HepG2 (cell line): ENCODE measurements at regions not wholly inside any gene's neighbourhood (a gene's known extent, or its start where the extent isn't known, plus 50 kb on each side); places are given as distances from the start of the nearest gene placed in this dataset.

ENCODE experiments used
- ATAC-seq: fragments of 200-7000 bp; cut with Tn5 transposase; 3 replicates; pipeline ENCODE4 v1.9.1; 2020; ENCODE audit warnings: mild to moderate bottlenecking, moderate library complexity
- BruUV-seq: library from RNA; stranded (reverse); fragments of 400-500 nt; replicated peaks from 2 replicates; lab custom pipeline; 2021; lab: Mats Ljungman, UMichigan
- CTCF ChIA-PET: fragments of 300-600 bp; formaldehyde crosslinking; extraction: SDS; loops from one replicate; lab custom pipeline; 2021; ENCODE audit warnings: low total read pairs, inconsistent platforms, low intra/inter-chr PET ratio; lab: Yijun Ruan, JAX
- POLR2A ChIA-PET: fragments of 350-600 bp; sonication (Branson Sonifier 250); formaldehyde crosslinking; loops from one replicate; lab custom pipeline; 2020; ENCODE audit warnings: antibody characterized with exemption, inconsistent platforms; lab: Yijun Ruan, JAX
- DNase-seq: peaks from one replicate; pipeline ENCODE4 v3.0.0-alpha.2; 2015; ENCODE audit warnings: low spot score
- FAIRE-seq: peaks from 3 replicates; lab custom pipeline; 2011; peaks lifted over from hg19 to GRCh38; lab: Jason Lieb, UNC
- H2AFZ ChIP-seq: one replicate; pipeline ENCODE4 v1.6.1; 2011; ENCODE audit warnings: low read length, inconsistent platforms
- H3K27ac ChIP-seq: fragments of 300-600 bp; 3 replicates; pipeline ENCODE4 v1.8.0; 2011; ENCODE audit warnings: mixed run types, mild to moderate bottlenecking, mixed read lengths, low read length, inconsistent platforms; ENCODE audit not compliant: insufficient read depth; ENCODE audit errors: extremely low read length
- H3K27me3 ChIP-seq, 2 experiments: fragments of 200-600 bp in 1 of 2; 2 replicates in 1 of 2; 3 replicates in 1 of 2; pipeline versions ENCODE4 v1.6.0 to v1.8.0; 2011; ENCODE audit warnings: low read length in 2 of 2, mild to moderate bottlenecking in 2 of 2, moderate library complexity in 2 of 2, inconsistent platforms in 1 of 2; ENCODE audit not compliant: insufficient read depth in 2 of 2, control insufficient read depth in 1 of 2
- H3K36me3 ChIP-seq, 2 experiments: fragments of 200-600 bp in 1 of 2; replicated peaks in 1 of 2; 2 replicates in 1 of 2; 3 replicates in 1 of 2; pipeline versions ENCODE4 v1.5.1 to v1.8.0; 2011; ENCODE audit warnings: low read length in 2 of 2, inconsistent platforms in 1 of 2; ENCODE audit not compliant: insufficient read depth in 2 of 2, control insufficient read depth in 1 of 2
- H3K4me1 ChIP-seq: 2 replicates; pipeline ENCODE4 v1.5.1; 2012; ENCODE audit warnings: low read length, inconsistent platforms; ENCODE audit not compliant: insufficient read depth
- H3K4me2 ChIP-seq: 2 replicates; pipeline ENCODE4 v1.6.0; 2011; ENCODE audit warnings: low read depth, low read length, inconsistent platforms
- H3K4me3 ChIP-seq, 3 experiments: fragments of 200-600 bp in 1 of 3; sonication (generic), shearing (Covaris generic) in 1 of 3; replicated peaks in 1 of 3; 2 replicates each; pipeline ENCODE4 v1.5.1; 2011 to 2016; ENCODE audit warnings: low read length in 3 of 3, inconsistent platforms in 2 of 3, low read depth in 2 of 3, mild to moderate bottlenecking in 2 of 3, control low read depth in 1 of 3, mixed read lengths in 1 of 3; ENCODE audit not compliant: insufficient read depth in 1 of 3
- H3K79me2 ChIP-seq: one replicate; pipeline ENCODE4 v1.6.1; 2011; ENCODE audit warnings: low read length, inconsistent platforms; ENCODE audit not compliant: insufficient read depth
- H3K9ac ChIP-seq: 2 replicates; pipeline ENCODE4 v1.6.0; 2011; ENCODE audit warnings: mild to moderate bottlenecking, low read depth, low read length, inconsistent platforms; ENCODE audit not compliant: insufficient read depth
- H3K9me3 ChIP-seq: 2 replicates; pipeline ENCODE4 v1.5.1; 2012; ENCODE audit warnings: mild to moderate bottlenecking, low read length
- H4K20me1 ChIP-seq: 2 replicates; pipeline ENCODE4 v1.6.0; 2011; ENCODE audit warnings: inconsistent platforms, mild to moderate bottlenecking, low read length, moderate library complexity; ENCODE audit not compliant: insufficient read depth
- DR1 ChIP-seq: sonication (generic); formaldehyde crosslinking; IDR thresholded peaks from 2 replicates; pipeline ENCODE4 v1.8.0; 2021; ENCODE audit warnings: mild to moderate bottlenecking, missing genetic modification reagents, inconsistent platforms
- NR1H2 ChIP-seq: sonication (generic); formaldehyde crosslinking; IDR thresholded peaks from 2 replicates; pipeline ENCODE4 v1.8.1; 2022; ENCODE audit warnings: low read depth, missing genetic modification reagents, borderline replicate concordance
- REXO4 ChIP-seq: sonication (generic); formaldehyde crosslinking; IDR thresholded peaks from 2 replicates; pipeline ENCODE4 v1.8.0; 2022; ENCODE audit warnings: missing genetic modification reagents, mild to moderate bottlenecking, borderline replicate concordance
- SIN3A ChIP-seq: IDR thresholded peaks from 2 replicates; pipeline ENCODE4 v1.6.1; 2011; ENCODE audit warnings: low read depth, mild to moderate bottlenecking, control low read depth, low read length, borderline replicate concordance
- SP4 ChIP-seq: sonication (generic); formaldehyde crosslinking; IDR thresholded peaks from 2 replicates; pipeline ENCODE4 v1.8.1; 2023; ENCODE audit warnings: mild to moderate bottlenecking, missing genetic modification reagents
- U2AF2 ChIP-seq: fragments of 200-400 bp; formaldehyde crosslinking; IDR thresholded peaks from 2 replicates; pipeline ENCODE4 v1.6.1; 2017; ENCODE audit warnings: low read depth, mild to moderate bottlenecking, low read length
- ZNF441 ChIP-seq: sonication (generic); formaldehyde crosslinking; IDR thresholded peaks from 2 replicates; pipeline ENCODE4 v1.7.0; 2021; ENCODE audit warnings: missing genetic modification reagents, borderline replicate concordance
- ZNF678 ChIP-seq: sonication (generic); formaldehyde crosslinking; IDR thresholded peaks from 2 replicates; pipeline ENCODE4 v1.4.0; 2020; ENCODE audit warnings: mild to moderate bottlenecking, missing genetic modification reagents
- ZNF749 ChIP-seq: sonication (generic); formaldehyde crosslinking; IDR thresholded peaks from 2 replicates; pipeline ENCODE4 v1.8.0; 2022; ENCODE audit warnings: mild to moderate bottlenecking, missing genetic modification reagents, moderate library complexity, borderline replicate concordance
- WGBS: methylation state at CpG from one replicate; pipeline ENCODE4 v1.1.6; 2017; ENCODE audit warnings: low lambda C conversion rate; 5-methylcytosine and 5-hydroxymethylcytosine counted together
- in situ Hi-C: cut with HindIII; loops from 2 replicates; pipeline ENCODE4 v1.10.0; 2017; ENCODE audit warnings: low pct_unique_long_range_greater_than_20kb; ENCODE audit not compliant: extremely low pct_ligation_motif_present
- intact Hi-C: fragments of 100-400 bp; cut with micrococcal nuclease; formaldehyde crosslinking; loops from one replicate; pipeline ENCODE4 v1.10.0; 2022; ENCODE audit not compliant: unreplicated experiment
- TF ChIP-seq, protein P1 (sequence below): sonication (generic); formaldehyde crosslinking; IDR thresholded peaks from 2 replicates; pipeline ENCODE4 v1.5.1; 2020; ENCODE audit warnings: missing genetic modification reagents, mild to moderate bottlenecking, borderline replicate concordance
- TF ChIP-seq, protein P2 (sequence below): sonication (generic); formaldehyde crosslinking; conservative IDR thresholded peaks from 2 replicates; pipeline ENCODE4 v1.5.0; 2020; ENCODE audit warnings: missing genetic modification reagents
- TF ChIP-seq, protein P3 (sequence below): sonication (generic); formaldehyde crosslinking; IDR thresholded peaks from 2 replicates; pipeline ENCODE4 v1.5.0; 2020; ENCODE audit warnings: mild to moderate bottlenecking, missing genetic modification reagents, borderline replicate concordance
- TF ChIP-seq, protein P4 (sequence below): sonication (generic); formaldehyde crosslinking; IDR thresholded peaks from 2 replicates; pipeline ENCODE4 v1.4.0; 2020; ENCODE audit warnings: missing genetic modification reagents

DNA sequence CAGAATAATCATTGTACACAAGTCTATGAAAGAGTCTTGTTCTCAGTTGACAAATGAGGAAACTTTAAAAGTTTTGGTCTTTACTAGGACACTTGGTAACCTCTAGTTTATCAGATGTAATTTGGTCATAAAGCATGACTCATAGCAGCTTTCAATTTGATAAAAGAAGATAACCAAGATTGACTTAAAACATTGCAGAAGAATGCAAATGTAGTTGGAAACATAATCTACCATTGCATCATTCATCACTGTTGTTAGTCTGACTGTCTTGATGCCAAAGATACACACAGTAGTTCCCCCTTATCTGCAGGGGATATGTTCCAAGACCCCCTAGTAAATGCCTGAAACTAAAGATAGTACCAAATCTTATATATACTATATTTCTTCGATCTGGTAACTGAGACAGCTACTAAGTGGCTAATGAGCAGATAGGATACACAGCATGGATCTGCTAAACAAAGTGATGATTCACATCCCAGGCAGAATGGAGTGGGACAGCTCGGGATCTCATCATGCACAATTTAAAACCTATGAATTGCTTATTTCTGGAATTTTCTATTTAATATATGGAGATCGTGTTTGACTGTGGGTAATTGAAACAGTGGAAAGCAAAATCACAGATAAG lies 131.4 kb upstream of the CCDC68 start:
- no TSS peak for BruUV-seq
- H3K27me3 ChIP-seq = no peaks in the 10 kb centered on the region
- 2% methylated on average over 3 of the region's 3 CpGs for WGBS
- in situ Hi-C loops (no loop called here), intact Hi-C loops (no loop called here)
- no peaks in the 10 kb centered on the region for H3K9me3 ChIP-seq
- no peak overlapping the region for H3K4me2 ChIP-seq
- H4K20me1 ChIP-seq = no peaks in the 10 kb centered on the region
- H3K4me1 ChIP-seq = no peaks in the 10 kb centered on the region
- DNase-seq (no peak), FAIRE-seq (no peak), ATAC-seq (no peak)
- ChIA-PET CTCF (no interaction called here), POLR2A (no interaction called here)
- H3K79me2 ChIP-seq = no peaks in the 10 kb centered on the region
- H3K9ac ChIP-seq = no peak overlapping the region
- no peak overlapping the region for H3K27ac ChIP-seq
- H3K36me3 ChIP-seq = no peaks in the 10 kb centered on the region
- no peak overlapping the region for H2AFZ ChIP-seq
- no peak overlapping the region for H3K4me3 ChIP-seq
- no peak for TF ChIP-seq U2AF2
- no peak for TF ChIP-seq NR1H2 (CRISPR knock-in tag)
- no peak for TF ChIP-seq ZNF749 (CRISPR knock-in tag)
- no peak for TF ChIP-seq REXO4 (CRISPR knock-in tag)
- TF ChIP-seq ZNF441 (CRISPR knock-in tag) = no peak
- TF ChIP-seq, protein P1, sequence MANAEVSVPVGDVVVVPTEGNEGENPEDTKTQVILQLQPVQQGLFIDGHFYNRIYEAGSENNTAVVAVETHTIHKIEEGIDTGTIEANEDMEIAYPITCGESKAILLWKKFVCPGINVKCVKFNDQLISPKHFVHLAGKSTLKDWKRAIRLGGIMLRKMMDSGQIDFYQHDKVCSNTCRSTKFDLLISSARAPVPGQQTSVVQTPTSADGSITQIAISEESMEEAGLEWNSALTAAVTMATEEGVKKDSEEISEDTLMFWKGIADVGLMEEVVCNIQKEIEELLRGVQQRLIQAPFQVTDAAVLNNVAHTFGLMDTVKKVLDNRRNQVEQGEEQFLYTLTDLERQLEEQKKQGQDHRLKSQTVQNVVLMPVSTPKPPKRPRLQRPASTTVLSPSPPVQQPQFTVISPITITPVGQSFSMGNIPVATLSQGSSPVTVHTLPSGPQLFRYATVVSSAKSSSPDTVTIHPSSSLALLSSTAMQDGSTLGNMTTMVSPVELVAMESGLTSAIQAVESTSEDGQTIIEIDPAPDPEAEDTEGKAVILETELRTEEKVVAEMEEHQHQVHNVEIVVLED (CRISPR knock-in tag) = no peak
- TF ChIP-seq, protein P2, sequence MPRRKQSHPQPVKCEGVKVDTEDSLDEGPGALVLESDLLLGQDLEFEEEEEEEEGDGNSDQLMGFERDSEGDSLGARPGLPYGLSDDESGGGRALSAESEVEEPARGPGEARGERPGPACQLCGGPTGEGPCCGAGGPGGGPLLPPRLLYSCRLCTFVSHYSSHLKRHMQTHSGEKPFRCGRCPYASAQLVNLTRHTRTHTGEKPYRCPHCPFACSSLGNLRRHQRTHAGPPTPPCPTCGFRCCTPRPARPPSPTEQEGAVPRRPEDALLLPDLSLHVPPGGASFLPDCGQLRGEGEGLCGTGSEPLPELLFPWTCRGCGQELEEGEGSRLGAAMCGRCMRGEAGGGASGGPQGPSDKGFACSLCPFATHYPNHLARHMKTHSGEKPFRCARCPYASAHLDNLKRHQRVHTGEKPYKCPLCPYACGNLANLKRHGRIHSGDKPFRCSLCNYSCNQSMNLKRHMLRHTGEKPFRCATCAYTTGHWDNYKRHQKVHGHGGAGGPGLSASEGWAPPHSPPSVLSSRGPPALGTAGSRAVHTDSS (CRISPR knock-in tag) = no peak
- TF ChIP-seq, protein P3, sequence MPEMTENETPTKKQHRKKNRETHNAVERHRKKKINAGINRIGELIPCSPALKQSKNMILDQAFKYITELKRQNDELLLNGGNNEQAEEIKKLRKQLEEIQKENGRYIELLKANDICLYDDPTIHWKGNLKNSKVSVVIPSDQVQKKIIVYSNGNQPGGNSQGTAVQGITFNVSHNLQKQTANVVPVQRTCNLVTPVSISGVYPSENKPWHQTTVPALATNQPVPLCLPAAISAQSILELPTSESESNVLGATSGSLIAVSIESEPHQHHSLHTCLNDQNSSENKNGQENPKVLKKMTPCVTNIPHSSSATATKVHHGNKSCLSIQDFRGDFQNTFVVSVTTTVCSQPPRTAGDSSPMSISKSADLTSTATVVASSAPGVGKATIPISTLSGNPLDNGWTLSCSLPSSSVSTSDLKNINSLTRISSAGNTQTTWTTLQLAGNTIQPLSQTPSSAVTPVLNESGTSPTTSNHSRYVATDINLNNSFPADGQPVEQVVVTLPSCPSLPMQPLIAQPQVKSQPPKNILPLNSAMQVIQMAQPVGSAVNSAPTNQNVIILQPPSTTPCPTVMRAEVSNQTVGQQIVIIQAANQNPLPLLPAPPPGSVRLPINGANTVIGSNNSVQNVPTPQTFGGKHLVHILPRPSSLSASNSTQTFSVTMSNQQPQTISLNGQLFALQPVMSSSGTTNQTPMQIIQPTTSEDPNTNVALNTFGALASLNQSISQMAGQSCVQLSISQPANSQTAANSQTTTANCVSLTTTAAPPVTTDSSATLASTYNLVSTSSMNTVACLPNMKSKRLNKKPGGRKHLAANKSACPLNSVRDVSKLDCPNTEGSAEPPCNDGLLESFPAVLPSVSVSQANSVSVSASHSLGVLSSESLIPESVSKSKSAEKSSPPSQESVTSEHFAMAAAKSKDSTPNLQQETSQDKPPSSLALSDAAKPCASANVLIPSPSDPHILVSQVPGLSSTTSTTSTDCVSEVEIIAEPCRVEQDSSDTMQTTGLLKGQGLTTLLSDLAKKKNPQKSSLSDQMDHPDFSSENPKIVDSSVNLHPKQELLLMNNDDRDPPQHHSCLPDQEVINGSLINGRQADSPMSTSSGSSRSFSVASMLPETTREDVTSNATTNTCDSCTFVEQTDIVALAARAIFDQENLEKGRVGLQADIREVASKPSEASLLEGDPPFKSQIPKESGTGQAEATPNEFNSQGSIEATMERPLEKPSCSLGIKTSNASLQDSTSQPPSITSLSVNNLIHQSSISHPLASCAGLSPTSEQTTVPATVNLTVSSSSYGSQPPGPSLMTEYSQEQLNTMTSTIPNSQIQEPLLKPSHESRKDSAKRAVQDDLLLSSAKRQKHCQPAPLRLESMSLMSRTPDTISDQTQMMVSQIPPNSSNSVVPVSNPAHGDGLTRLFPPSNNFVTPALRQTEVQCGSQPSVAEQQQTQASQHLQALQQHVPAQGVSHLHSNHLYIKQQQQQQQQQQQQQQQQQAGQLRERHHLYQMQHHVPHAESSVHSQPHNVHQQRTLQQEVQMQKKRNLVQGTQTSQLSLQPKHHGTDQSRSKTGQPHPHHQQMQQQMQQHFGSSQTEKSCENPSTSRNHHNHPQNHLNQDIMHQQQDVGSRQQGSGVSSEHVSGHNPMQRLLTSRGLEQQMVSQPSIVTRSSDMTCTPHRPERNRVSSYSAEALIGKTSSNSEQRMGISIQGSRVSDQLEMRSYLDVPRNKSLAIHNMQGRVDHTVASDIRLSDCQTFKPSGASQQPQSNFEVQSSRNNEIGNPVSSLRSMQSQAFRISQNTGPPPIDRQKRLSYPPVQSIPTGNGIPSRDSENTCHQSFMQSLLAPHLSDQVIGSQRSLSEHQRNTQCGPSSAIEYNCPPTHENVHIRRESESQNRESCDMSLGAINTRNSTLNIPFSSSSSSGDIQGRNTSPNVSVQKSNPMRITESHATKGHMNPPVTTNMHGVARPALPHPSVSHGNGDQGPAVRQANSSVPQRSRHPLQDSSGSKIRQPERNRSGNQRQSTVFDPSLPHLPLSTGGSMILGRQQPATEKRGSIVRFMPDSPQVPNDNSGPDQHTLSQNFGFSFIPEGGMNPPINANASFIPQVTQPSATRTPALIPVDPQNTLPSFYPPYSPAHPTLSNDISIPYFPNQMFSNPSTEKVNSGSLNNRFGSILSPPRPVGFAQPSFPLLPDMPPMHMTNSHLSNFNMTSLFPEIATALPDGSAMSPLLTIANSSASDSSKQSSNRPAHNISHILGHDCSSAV (CRISPR knock-in tag) = no peak
- TF ChIP-seq ZNF678 (CRISPR knock-in tag) = no peak
- TF ChIP-seq DR1 = no peak
- TF ChIP-seq, protein P4, sequence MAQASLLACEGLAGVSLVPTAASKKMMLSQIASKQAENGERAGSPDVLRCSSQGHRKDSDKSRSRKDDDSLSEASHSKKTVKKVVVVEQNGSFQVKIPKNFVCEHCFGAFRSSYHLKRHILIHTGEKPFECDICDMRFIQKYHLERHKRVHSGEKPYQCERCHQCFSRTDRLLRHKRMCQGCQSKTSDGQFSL (CRISPR knock-in tag) = no peak
- no peak for TF ChIP-seq SIN3A
- no peak for TF ChIP-seq SP4 (CRISPR knock-in tag)
